ENCODE measurements at regions not wholly inside any gene's neighbourhood (a gene's known extent, or its start where the extent isn't known, plus 50 kb on each side); places are given as distances from the start of the nearest gene placed in this dataset.

DNA sequence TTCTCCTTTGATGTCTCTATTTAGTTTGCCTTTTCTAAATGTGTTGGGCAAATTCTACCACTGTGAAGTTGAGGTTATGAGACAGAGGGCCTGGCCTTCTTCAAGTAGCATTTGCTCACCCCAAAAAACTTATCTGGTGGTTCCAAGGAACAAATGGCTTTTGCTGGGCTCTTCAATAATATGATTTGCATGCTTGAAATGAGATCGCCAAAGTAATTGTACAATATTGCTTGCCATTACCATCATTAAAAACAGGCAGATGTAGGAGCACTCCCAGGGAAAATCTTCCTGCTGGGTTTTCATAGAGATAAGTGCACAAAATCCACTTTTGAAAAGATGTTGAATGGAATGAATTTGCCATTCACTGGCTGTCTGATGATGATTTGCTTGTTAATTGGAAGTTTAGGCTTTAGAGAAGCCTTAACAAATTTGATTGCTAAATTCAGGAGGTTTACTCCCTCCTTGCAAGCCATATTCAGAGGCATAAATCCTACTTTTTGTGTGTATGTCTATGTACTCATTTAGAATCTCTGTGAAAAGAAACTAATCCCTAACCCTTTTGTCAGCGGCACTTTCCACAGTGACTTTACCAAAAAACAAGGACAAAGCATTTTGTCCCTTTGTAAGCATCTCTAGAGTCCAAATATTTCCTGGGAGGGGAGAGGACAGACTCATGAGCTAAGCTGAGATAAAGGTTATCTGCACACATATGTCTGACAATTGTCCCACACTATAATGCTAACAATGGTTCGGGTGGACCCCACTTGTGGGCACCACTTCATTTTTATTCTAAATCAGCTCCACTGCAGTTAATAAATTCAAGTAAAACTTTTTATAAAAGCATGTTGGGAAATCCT, 240.8 kb upstream of the PIK3C3 start:
- Histone ChIP-seq H3K36me3 (ENCODE audit: control insufficient read depth, insufficient read depth, low read length) (no peaks in the 10 kb centered on the region), H3K27me3 (replicated peaks; ENCODE audit: control insufficient read depth, insufficient read depth, low read length) (no peaks in the 10 kb centered on the region; the same call in 1 of the 2 replicates), H3K4me3 (replicated peaks; ENCODE audit: low read depth, low read length) (no peak overlapping the region)
- DNase-seq (ENCODE audit: extremely low read depth, insufficient read length), result no peak
- TF ChIP-seq, protein P1, sequence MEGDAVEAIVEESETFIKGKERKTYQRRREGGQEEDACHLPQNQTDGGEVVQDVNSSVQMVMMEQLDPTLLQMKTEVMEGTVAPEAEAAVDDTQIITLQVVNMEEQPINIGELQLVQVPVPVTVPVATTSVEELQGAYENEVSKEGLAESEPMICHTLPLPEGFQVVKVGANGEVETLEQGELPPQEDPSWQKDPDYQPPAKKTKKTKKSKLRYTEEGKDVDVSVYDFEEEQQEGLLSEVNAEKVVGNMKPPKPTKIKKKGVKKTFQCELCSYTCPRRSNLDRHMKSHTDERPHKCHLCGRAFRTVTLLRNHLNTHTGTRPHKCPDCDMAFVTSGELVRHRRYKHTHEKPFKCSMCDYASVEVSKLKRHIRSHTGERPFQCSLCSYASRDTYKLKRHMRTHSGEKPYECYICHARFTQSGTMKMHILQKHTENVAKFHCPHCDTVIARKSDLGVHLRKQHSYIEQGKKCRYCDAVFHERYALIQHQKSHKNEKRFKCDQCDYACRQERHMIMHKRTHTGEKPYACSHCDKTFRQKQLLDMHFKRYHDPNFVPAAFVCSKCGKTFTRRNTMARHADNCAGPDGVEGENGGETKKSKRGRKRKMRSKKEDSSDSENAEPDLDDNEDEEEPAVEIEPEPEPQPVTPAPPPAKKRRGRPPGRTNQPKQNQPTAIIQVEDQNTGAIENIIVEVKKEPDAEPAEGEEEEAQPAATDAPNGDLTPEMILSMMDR (IDR thresholded peaks at IDR 0.05; ENCODE audit: insufficient read depth, low read length, poor library complexity, severe bottlenecking), result no peak

DNA sequence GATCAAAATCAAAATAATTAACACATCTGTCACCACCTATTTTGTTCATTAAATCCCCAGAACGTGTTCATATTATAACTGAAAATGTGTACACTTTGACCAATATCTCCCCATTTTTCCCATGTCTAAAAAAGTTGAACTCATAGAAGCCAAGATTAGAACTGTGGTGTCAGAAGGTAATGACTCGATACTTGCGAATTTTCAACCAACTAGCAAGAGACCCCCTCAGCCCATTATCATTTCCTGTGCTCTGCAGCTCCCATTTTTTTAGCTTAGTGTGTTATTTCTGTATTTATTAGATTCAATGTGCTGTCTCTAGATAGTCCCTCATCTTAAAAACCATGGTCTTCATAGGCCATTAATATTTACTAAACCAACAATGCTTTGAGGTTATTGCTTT, 248.7 kb upstream of the PIK3C3 start:
- no peak overlapping the region for H3K4me3 ChIP-seq (replicated peaks; ENCODE audit: low read depth, low read length)
- no peaks in the 10 kb centered on the region for H3K36me3 ChIP-seq (ENCODE audit: control insufficient read depth, insufficient read depth, low read length)
- TF ChIP-seq, protein P1 (IDR thresholded peaks at IDR 0.05; ENCODE audit: insufficient read depth, low read length, poor library complexity, severe bottlenecking), result no peak
- DNase-seq (ENCODE audit: extremely low read depth, insufficient read length), result no peak
- no peaks in the 10 kb centered on the region for H3K27me3 ChIP-seq (replicated peaks; ENCODE audit: control insufficient read depth, insufficient read depth, low read length)

DNA sequence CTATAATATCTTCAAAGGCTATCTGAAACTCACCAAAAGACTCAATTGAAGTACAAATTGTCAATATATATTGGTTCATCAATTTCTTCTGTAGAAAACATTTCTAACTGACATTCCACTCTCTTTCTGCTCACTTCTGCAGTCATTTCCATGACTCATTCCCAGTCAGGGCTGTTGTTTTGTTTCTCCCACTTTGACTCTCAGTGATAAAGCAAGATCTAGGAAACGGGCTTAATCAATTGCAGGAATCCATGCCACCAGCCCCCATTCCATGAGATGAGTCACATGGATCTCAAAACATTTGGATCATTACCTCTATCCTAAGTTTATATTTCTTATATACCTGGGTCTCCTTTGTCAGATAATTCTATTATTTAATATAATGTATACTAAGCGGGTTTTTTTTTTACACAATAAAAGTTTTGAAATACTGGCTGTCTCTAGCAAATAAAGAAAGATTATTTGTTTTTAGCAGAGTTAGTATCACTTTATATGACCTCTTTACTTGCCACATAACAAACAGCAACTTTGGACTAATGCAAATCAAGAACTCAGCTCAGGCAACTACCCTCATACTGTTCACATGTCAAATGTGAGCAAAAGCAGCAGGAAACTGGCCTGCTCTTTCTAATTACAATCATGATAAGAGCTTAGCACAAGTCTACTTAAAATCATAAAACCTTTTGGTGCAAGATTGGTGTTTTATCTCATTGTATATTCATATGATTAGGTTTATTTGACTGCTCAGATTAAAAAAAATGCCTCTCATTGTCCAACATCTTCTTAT, 251.1 kb upstream of the PIK3C3 start:
- H3K4me3 ChIP-seq (replicated peaks; ENCODE audit: low read depth, low read length), result no peak overlapping the region
- no peaks in the 10 kb centered on the region for H3K36me3 ChIP-seq (ENCODE audit: control insufficient read depth, insufficient read depth, low read length)
- no peak for DNase-seq (ENCODE audit: extremely low read depth, insufficient read length)
- TF ChIP-seq, protein P1 (IDR thresholded peaks at IDR 0.05; ENCODE audit: insufficient read depth, low read length, poor library complexity, severe bottlenecking), result no peak
- H3K27me3 ChIP-seq (replicated peaks; ENCODE audit: control insufficient read depth, insufficient read depth, low read length), result no peaks in the 10 kb centered on the region

DNA sequence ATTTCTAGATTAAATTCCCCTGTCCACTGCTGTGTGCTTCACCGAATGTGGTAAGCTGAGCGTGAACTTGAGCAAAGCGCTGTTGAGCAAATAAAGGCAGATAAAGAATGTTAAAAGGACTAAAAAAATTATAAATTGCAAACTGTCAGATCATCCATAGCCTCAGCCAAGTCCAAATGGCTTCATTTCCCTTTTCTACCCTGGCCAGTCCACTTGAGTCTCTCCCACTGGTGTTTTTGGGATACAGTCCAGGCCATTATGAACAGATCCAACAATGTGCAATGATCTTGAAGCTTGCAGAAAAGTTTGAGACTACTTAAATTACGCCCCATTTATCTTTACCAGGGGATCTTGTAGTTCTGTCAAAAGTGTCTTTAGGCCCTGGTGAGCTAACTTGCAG, 254.6 kb upstream of the PIK3C3 start:
- TF ChIP-seq, protein P1 (IDR thresholded peaks at IDR 0.05; ENCODE audit: insufficient read depth, low read length, poor library complexity, severe bottlenecking), result no peak
- no peaks in the 10 kb centered on the region for H3K27me3 ChIP-seq (replicated peaks; ENCODE audit: control insufficient read depth, insufficient read depth, low read length)
- H3K36me3 ChIP-seq (ENCODE audit: control insufficient read depth, insufficient read depth, low read length), result no peaks in the 10 kb centered on the region
- no peak for DNase-seq (ENCODE audit: extremely low read depth, insufficient read length)
- no peak overlapping the region for H3K4me3 ChIP-seq (replicated peaks; ENCODE audit: low read depth, low read length)

DNA sequence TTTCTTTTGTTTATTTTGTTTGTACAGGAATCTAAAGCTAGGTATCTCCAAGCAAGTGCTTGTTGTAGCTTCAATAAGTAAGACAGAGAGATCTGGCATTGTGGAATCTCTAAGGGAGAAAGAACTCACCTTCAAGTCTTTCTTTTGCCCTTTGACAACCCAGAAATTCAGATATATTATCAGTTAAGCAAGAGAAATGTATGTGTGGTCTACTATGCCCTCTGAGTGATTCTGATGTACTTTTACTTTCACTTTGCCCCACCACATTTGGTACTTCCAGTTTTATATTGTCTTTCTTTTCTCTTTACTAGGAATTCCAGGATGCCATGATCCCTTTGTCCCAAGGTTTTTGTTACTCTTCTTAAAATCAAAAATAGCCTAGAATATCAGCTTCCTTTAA, 259.6 kb upstream of the PIK3C3 start:
- TF ChIP-seq, protein P1 (IDR thresholded peaks at IDR 0.05; ENCODE audit: insufficient read depth, low read length, poor library complexity, severe bottlenecking), result no peak
- Histone ChIP-seq H3K4me3 (replicated peaks; ENCODE audit: low read depth, low read length) (peak overlapping the region; percentile 5; the same call in 1 of the 2 replicates), H3K27me3 (replicated peaks; ENCODE audit: control insufficient read depth, insufficient read depth, low read length) (no peaks in the 10 kb centered on the region), H3K36me3 (ENCODE audit: control insufficient read depth, insufficient read depth, low read length) (no peaks in the 10 kb centered on the region)
- DNase-seq (ENCODE audit: extremely low read depth, insufficient read length), result no peak

All from GM06990 (cell line).